HL-60/S4 treated with retinoic acid at 250 ng/mL for 4 days and 3 days (cell line): ENCODE measurements at regions not wholly inside any gene's neighbourhood (a gene's known extent, or its start where the extent isn't known, plus 50 kb on each side); places are given as distances from the start of the nearest gene placed in this dataset.
"Not testable (repeated sequence)": the region's sequence is repeated elsewhere in the genome, so short reads cannot be mapped to it uniquely, and the experiment has no call there.

Experiments used
- in situ Hi-C: fragments of 300-500 bp; cut with MboI; formaldehyde crosslinking; loops from 2 replicates; pipeline ENCODE4 v1.7.0; 2022; ENCODE audit warnings: low sequenced_read_pairs

DNA sequence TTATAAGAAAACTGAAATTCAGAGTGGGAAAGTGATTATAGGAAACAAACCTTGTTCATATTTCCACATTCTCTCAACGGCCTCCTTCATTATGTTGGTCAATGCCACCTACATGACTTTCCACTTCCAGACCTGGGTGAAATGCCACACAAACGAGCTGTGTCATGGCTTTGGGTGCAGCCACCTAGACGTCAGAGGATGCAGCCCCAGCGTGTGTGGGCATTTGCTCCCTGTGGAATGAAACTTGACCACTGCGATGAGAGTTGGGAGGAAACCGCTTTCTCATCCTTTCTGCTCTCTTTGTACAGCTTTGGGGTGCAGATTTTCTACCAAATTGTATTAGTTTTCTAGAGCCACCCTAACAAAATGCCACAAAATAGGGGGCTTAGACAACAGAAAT is 291.0 kb downstream of the CYRIA start:
- in situ Hi-C loops = no loop called here

- in situ Hi-C loops = no loop called here
Measured at GRCh38 chr2:16373341-16373740, 292.3 kb downstream of the CYRIA start.

- in situ Hi-C loops = no loop called here
Measured at GRCh38 chr2:16371751-16372150, 293.9 kb downstream of the CYRIA start.

DNA sequence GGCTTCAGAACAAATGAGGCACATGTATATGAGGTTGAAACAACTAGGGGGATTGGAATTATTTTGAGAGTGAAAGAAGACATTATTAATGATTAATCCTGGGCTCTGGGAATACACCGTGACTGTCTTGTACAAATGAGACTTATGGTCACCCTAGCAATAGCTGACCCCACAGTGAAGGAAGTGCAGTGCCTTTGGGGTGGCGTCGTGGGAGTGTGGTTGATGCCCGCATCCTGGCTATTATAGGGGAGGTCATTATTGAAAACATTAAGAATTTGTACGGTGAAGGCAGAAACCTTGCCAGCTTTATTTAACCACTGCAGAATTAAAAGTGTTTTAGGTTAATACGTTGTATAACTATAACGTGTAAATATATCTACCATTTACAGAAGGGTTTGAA is 296.7 kb downstream of the CYRIA start:
- in situ Hi-C loops = no loop called here

DNA sequence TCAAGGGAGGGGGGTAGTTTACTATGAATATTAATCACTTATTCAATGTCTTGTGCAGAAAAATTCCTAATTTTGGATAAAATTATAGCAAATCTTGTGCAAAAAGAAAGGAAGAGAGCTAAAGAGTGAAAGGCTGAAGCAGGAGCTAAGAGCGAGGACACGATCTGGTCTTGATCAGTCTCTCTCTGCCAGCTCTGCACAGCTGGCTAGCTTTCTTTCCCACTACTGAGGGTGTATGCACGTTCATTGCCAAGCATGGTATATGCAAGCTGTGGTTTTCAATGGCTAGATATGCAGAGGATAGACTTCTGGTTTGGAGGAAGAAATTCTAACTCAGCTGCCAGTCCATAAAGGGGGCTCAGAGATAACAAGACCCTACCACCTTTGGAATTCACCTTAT is 297.3 kb downstream of the CYRIA start:
- in situ Hi-C loops = no loop called here

DNA sequence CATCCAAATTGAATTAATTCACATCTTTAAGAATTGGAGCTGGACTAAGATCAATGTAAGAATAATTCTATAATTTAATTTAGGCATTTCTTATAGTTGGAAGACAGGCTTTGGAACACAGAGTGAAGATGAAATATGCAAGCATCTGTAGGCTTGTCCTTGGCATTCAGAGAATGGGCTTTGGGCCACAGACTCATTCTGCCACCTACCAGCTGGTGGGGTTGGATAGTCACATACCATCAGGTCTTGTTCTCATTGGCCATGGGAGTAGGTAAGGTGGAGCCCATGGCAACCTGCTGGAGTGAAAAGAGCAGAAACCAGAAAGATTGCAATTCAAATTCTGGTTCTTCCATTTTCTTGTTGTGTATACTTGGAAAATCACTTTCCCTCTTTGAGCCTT is 300.3 kb downstream of the CYRIA start:
- in situ Hi-C loops = no loop called here

GRCh38 chr2:16363581-16363980 is 302.1 kb downstream of the CYRIA start:
- in situ Hi-C loops = no loop called here

- in situ Hi-C loops = no loop called here
Measured at GRCh38 chr2:16362611-16363010, 303.0 kb downstream of the CYRIA start.

- in situ Hi-C loops = no loop called here
Measured at GRCh38 chr2:16361261-16361995, 304.2 kb downstream of the CYRIA start.

DNA sequence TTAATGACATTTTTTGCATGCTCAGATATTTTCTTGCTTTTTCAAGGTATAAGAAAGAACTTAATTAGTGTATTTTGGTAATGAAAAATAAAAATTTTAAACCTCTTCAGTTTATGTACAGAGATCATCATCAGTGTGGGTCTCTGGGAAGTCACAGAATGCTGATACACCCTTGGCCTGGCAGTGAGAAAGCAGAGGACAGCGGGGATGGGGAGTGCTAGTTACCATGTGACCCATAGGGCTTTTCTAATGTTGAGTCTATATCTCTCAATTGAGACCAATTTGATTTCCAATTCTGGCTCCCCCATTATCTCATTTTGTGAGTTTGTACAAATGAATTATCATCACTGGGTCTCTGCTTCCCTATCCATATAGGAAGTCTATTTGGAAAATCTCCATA is 305.7 kb downstream of the CYRIA start:
- in situ Hi-C loops = no loop called here

DNA sequence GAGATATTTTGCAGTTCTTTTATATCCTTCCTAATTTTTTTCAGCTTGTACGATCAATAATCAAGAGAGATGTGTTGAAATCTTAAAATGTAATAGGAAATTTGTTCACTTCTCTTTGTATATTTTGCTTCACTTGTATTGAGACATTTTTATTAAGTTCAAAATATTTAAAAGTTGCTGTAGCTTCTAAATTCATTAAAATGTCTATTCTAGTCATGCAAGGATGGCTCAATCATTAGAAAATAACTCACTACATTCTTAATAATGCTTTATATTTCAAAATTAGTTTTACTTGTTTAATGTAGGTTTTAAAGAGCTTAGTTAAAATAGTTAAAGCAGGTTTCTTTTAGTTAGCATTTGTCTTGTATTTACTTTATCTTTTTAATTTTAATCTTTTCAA is 308.4 kb downstream of the CYRIA start:
- in situ Hi-C loops = no loop called here

- in situ Hi-C loops = no loop called here
Measured at GRCh38 chr2:16351541-16351940, 314.1 kb downstream of the CYRIA start.

- in situ Hi-C loops = no loop called here
Measured at GRCh38 chr2:16351137-16351536, 314.5 kb downstream of the CYRIA start.

GRCh38 chr2:16350211-16350610 is 315.4 kb downstream of the CYRIA start:
- in situ Hi-C loops = no loop called here

GRCh38 chr2:16349811-16350210 is 315.8 kb downstream of the CYRIA start:
- in situ Hi-C loops = no loop called here

- in situ Hi-C loops = no loop called here
Measured at GRCh38 chr2:16348821-16349515, 316.7 kb downstream of the CYRIA start.

DNA sequence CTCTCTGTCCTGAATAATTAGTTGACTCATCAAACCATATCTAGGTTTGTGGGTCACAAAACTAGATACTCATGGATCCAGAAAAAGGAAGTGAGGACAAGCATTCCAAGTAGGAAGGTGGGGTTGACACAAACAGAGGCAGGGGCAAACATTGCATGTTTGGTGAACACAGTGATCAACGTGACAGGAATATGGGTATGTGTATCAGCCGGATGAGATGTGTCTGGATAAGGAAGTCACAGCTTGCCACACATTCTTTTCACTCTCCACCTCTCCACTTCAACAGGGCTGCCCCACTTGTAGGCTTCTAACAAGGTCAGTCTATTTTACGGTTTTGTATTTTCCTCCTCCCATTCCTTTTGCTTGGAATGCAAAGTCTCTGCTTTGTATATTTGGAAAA is 319.0 kb downstream of the CYRIA start:
- in situ Hi-C loops = no loop called here

- in situ Hi-C loops = not testable (repeated sequence)
Measured at GRCh38 chr2:16345231-16345630, 320.4 kb downstream of the CYRIA start.

GRCh38 chr2:16339206-16339605 is 326.4 kb downstream of the CYRIA start:
- in situ Hi-C loops = no loop called here

DNA sequence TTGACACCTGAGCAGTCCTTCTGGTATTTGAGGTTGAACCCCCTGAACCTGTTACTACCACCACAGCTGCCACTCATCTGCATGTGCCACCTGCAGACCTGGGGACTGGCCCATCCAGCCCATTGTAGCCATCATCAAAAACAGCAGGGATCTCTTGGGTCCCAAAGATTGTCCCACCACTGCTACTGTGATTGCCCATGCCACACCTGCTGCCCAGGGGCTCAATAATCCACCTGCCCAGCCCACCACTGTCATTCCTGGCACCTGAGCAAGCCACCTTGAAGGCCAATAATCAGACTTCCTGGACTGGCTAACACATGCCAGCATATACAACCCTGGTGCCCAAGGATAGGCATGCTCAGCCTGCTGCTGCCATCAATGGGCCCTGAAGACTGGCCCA is 327.6 kb downstream of the CYRIA start:
- in situ Hi-C loops = no loop called here

DNA sequence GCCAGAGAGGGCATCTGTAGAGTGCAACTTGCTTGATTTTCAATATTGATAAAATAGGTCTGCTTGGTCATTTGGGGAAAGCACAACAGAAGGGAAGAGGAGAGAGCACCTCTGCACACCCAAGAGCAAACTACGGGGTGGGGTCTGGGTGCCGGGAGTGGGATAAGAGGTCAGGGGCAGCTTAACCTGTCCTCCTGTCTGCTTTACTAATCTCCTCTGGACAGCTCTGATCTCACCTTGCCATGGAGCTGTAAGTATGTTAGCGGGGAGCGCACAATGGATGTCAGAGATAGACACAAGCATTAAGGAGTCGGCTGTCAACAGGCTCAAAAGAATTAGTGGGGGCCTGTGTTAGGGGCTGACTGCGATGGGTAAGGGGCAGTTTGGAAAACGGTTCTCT is 328.7 kb downstream of the CYRIA start:
- in situ Hi-C loops = no loop called here

DNA sequence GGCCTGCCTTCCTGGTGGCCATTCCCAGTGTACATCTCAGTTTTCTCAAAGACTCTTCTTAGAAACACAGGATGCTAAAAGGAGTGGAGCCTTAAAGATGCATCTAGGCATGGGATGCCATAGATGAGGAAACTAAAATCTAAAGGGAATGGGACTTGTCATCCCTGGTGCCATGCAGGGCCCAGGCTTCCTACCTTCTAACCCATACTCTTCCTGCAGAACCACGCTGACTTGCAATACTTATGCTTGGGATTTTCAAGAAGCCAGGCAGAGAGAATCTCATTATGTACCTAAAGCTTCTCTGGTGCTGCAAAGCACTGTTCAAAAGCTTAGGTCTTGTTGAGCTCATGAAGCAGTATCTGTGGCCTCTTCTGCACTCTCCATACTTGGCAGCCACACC is 329.1 kb downstream of the CYRIA start:
- in situ Hi-C loops = no loop called here

DNA sequence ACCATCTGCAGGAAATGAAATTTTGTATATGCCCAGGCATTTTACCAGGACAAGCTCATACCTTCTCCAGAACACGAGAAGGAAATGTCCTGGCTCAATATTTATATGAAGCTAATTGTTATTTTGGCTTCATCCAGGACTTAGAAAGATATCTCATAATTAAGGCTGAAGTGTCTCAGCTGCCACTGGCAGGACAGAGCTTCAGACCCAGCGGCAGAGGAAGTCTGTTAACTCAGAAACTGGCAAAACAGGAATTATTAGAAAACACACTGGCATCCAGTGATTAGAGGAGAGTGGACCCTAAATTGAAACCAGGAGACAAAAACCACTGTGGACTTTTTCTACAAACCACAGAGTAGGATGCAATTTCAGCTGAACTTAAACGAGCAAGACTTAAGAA is 329.7 kb downstream of the CYRIA start:
- in situ Hi-C loops = no loop called here
